Activated naive CD8-positive, alpha-beta T cell treated with anti-CD3 and anti-CD28 coated beads, Interleukin-2, amount 10 ng/mL, durations not matched to agents 7 days and 5 days (primary cell): ENCODE measurements at regions not wholly inside any gene's neighbourhood (a gene's known extent, or its start where the extent isn't known, plus 50 kb on each side); places are given as distances from the start of the nearest gene placed in this dataset.

ENCODE experiments used
- ATAC-seq: fragments of 150-1000 bp; cut with Tn5 transposase; one replicate; pipeline ENCODE4 v1.10.0; 2021; ENCODE audit warnings: low read depth, moderate library complexity
- POLR2A ChIA-PET: fragments of 350-600 bp; sonication (Branson Sonifier 250); formaldehyde crosslinking; loops from one replicate; lab custom pipeline; 2021; ENCODE audit warnings: antibody characterized with exemption; lab: Charles Lee
- DNase-seq: peaks from one replicate; pipeline ENCODE4 v3.0.0; 2021
- H3K27ac Mint-ChIP-seq: one replicate; pipeline ENCODE4 v1.8.0; 2022; ENCODE audit warnings: mild to moderate bottlenecking, mixed read lengths
- H3K27me3 Mint-ChIP-seq: one replicate; pipeline ENCODE4 v1.8.0; 2022; ENCODE audit warnings: mild to moderate bottlenecking, moderate library complexity, mixed read lengths
- H3K36me3 Mint-ChIP-seq: one replicate; pipeline ENCODE4 v1.8.0; 2021; ENCODE audit warnings: mild to moderate bottlenecking, mixed read lengths
- H3K4me1 Mint-ChIP-seq: one replicate; pipeline ENCODE4 v1.8.0; 2021; ENCODE audit warnings: mixed read lengths
- H3K4me3 Mint-ChIP-seq: one replicate; pipeline ENCODE4 v1.8.0; 2022; ENCODE audit warnings: mild to moderate bottlenecking, moderate library complexity, mixed read lengths
- H3K9me3 Mint-ChIP-seq: one replicate; pipeline ENCODE4 v1.8.0; 2021; ENCODE audit warnings: mixed read lengths

DNA sequence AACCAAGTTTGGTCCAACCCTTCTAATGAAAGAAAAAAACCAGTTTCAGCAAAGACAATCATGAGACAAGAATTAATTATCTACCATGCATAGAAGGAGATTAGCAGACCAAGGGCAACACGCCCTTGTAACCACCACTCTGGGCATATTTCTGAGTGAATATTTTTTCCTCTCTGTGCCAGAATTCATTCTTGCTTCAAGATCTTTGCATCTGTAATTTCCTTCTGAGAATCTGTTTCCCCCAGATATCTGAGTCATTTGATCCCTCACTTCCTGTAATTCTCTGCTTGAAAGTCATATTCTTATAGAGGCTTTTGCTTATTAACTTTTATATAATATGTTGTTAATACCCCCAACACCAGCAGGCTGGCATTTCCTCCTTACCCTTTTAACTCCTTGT, 243.7 kb downstream of the SLC16A7 start:
- Mint-ChIP-seq H3K27ac (no peak overlapping the region), H3K4me1 (no peaks in the 10 kb centered on the region), H3K36me3 (no peaks in the 10 kb centered on the region), H3K9me3 (no peaks in the 10 kb centered on the region), H3K27me3 (peaks cover 2% of the 10 kb centered on the region), H3K4me3 (no peak overlapping the region)
- POLR2A ChIA-PET: interaction anchor here (0.6 kb wide), 1 partner anchor 434 kb away, joined by 4 read pairs; no protein-coding TSS in a partner anchor
- ATAC-seq: no peak
- DNase-seq: no peak

GRCh38 chr12:59843260-59843843, 247.5 kb downstream of the SLC16A7 start:
- POLR2A ChIA-PET: no interaction called here
- H3K4me1 Mint-ChIP-seq: no peaks in the 10 kb centered on the region
- H3K9me3 Mint-ChIP-seq: no peaks in the 10 kb centered on the region
- no peak overlapping the region for H3K4me3 Mint-ChIP-seq
- H3K27me3 Mint-ChIP-seq: peaks cover 5% of the 10 kb centered on the region
- H3K27ac Mint-ChIP-seq: no peak overlapping the region
- DNase-seq (no peak), ATAC-seq (no peak)
- no peaks in the 10 kb centered on the region for H3K36me3 Mint-ChIP-seq

DNA sequence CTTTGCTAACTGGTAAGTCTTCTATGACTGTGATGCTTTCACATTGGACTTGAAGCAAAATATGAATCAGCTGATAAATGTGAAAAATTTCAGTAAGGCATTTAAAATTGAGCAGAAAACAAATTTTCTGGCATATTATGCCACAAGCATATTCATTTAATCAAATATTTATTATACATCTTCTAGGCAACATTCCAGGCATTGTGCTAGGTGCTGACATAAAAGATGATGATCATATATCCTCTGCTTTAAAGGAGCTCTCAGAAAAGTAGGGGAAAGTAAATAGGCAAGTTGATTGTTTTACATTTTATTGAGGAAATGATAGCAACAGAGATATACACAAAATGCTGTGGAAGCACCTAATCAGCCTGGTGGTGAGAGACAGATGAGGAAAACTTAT, 248.9 kb downstream of the SLC16A7 start:
- POLR2A ChIA-PET: no interaction called here
- H3K27me3 Mint-ChIP-seq: peaks cover 5% of the 10 kb centered on the region
- H3K4me1 Mint-ChIP-seq: no peaks in the 10 kb centered on the region
- H3K36me3 Mint-ChIP-seq: no peaks in the 10 kb centered on the region
- ATAC-seq (no peak), DNase-seq (no peak)
- no peak overlapping the region for H3K27ac Mint-ChIP-seq
- no peaks in the 10 kb centered on the region for H3K9me3 Mint-ChIP-seq
- H3K4me3 Mint-ChIP-seq: no peak overlapping the region

DNA sequence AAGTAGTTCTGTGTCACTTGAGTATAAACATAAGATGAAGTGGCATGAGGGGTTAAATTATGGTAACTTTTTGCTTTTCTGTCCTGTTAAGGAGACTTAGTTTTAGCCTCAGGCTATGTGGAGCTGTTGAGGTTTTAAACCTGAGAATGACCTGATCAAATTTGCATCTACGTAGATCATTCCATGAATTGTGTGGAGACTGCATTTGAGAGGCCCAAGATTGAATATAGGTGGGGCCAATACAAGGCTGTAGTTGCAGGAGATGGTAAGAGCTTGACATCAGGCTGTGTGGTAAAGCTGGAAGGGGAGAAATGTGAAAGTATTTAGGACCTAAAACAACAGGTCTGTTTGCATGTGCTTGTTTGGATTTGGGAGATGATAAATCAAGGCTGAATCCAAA, 249.5 kb downstream of the SLC16A7 start:
- POLR2A ChIA-PET: no interaction called here
- Mint-ChIP-seq H3K9me3 (no peaks in the 10 kb centered on the region), H3K36me3 (no peaks in the 10 kb centered on the region), H3K27ac (no peak overlapping the region), H3K4me3 (no peak overlapping the region), H3K27me3 (peaks cover 5% of the 10 kb centered on the region), H3K4me1 (no peaks in the 10 kb centered on the region)
- DNase-seq (no peak), ATAC-seq (no peak)

GRCh38 chr12:59847127-59847526, 251.3 kb downstream of the SLC16A7 start:
- H3K4me1 Mint-ChIP-seq: no peaks in the 10 kb centered on the region
- H3K36me3 Mint-ChIP-seq: no peaks in the 10 kb centered on the region
- no peak for ATAC-seq
- no peak overlapping the region for H3K27ac Mint-ChIP-seq
- H3K4me3 Mint-ChIP-seq: no peak overlapping the region
- peaks cover 5% of the 10 kb centered on the region for H3K27me3 Mint-ChIP-seq
- DNase-seq: no peak
- POLR2A ChIA-PET: no interaction called here
- H3K9me3 Mint-ChIP-seq: no peaks in the 10 kb centered on the region

GRCh38 chr12:59850268-59850667, 254.4 kb downstream of the SLC16A7 start:
- DNase-seq (no peak), ATAC-seq (no peak)
- H3K9me3 Mint-ChIP-seq: no peaks in the 10 kb centered on the region
- no peaks in the 10 kb centered on the region for H3K36me3 Mint-ChIP-seq
- no peaks in the 10 kb centered on the region for H3K4me1 Mint-ChIP-seq
- H3K4me3 Mint-ChIP-seq: no peak overlapping the region
- peaks cover 3% of the 10 kb centered on the region for H3K27me3 Mint-ChIP-seq
- H3K27ac Mint-ChIP-seq: no peak overlapping the region
- POLR2A ChIA-PET: no interaction called here

DNA sequence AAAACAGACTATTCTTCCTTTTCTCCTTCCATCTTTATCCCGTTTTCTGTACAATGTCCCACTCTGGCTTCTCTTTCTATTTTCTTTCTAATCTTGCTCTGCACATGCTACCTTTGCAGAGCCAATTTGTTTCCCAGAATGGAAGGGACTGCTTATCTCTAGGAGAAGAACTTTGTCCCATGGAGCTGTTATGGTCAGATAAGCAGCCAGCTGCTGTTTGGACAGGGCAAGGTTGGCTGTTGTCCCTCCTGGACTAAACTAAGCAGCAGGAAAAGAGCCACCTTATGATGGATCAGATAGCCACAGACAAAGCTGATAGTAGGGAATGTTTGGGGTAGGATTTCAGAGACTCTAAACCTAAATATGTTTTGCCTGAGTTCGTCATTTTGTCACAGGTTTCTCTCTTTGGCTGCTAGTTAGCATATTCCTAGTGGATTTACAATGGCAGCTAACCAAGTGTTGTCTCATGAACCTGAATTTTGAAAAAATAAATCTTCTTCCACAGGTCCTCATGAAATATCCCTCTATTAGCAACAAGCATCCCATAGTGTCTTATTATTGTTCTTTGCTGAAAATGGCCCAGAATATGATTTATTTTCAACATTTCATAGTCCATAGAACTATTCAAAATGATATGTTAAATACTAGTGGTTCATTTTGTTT, 262.8 kb downstream of the SLC16A7 start:
- POLR2A ChIA-PET: no interaction called here
- Mint-ChIP-seq H3K27me3 (no peaks in the 10 kb centered on the region), H3K4me3 (no peak overlapping the region), H3K27ac (no peak overlapping the region), H3K9me3 (no peaks in the 10 kb centered on the region), H3K4me1 (no peaks in the 10 kb centered on the region), H3K36me3 (no peaks in the 10 kb centered on the region)
- no peak for DNase-seq
- ATAC-seq: no peak

DNA sequence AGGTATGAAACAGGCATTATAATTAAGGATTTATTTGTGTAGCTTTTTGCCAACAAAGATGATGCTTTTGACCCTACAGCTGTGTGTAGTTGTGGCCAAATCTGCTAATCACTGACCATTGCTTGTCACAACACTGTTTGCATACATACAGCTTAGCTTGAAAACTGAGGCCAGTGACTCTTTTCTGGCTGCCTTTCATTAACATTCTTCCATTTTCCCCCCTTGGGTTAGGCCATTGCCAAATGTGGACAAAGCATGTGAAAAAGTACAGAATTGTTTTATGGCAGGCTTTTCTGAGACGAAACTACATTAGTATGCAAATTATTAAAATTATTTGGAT, 263.3 kb downstream of the SLC16A7 start:
- H3K27ac Mint-ChIP-seq: no peak overlapping the region
- no peak for ATAC-seq
- H3K4me1 Mint-ChIP-seq: no peaks in the 10 kb centered on the region
- no peak for DNase-seq
- no peaks in the 10 kb centered on the region for H3K27me3 Mint-ChIP-seq
- no peaks in the 10 kb centered on the region for H3K36me3 Mint-ChIP-seq
- no peak overlapping the region for H3K4me3 Mint-ChIP-seq
- H3K9me3 Mint-ChIP-seq: no peaks in the 10 kb centered on the region
- POLR2A ChIA-PET: no interaction called here

GRCh38 chr12:59861635-59862034, 265.8 kb downstream of the SLC16A7 start:
- Mint-ChIP-seq H3K4me1 (no peaks in the 10 kb centered on the region), H3K27me3 (no peaks in the 10 kb centered on the region), H3K36me3 (no peaks in the 10 kb centered on the region), H3K27ac (no peak overlapping the region), H3K9me3 (no peaks in the 10 kb centered on the region), H3K4me3 (no peak overlapping the region)
- POLR2A ChIA-PET: no interaction called here
- ATAC-seq: no peak
- DNase-seq: no peak

DNA sequence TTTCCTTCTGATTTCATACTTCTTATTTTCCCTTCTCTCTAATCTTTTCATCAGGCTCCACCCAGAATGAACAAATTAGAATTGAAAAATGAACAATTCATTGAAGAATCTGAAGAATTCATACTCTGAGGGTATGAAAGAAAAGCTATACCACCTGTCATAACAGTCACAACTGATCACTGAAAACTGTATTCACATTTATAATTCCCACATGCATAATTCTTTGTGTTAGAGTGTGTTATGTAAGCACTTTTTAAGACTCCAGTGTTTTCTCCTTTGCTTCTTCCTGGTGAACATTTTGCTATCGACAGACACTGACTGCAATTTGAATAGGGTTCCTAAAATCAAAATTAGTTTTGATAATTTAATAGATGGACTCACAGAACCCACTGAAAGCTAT, 271.2 kb downstream of the SLC16A7 start:
- H3K27ac Mint-ChIP-seq: no peak overlapping the region
- H3K9me3 Mint-ChIP-seq: no peaks in the 10 kb centered on the region
- POLR2A ChIA-PET: no interaction called here
- DNase-seq (no peak), ATAC-seq (no peak)
- H3K27me3 Mint-ChIP-seq: no peaks in the 10 kb centered on the region
- no peaks in the 10 kb centered on the region for H3K36me3 Mint-ChIP-seq
- H3K4me1 Mint-ChIP-seq: no peaks in the 10 kb centered on the region
- no peak overlapping the region for H3K4me3 Mint-ChIP-seq

- Mint-ChIP-seq H3K27ac (no peak overlapping the region), H3K36me3 (no peaks in the 10 kb centered on the region), H3K4me1 (no peaks in the 10 kb centered on the region), H3K9me3 (no peaks in the 10 kb centered on the region), H3K27me3 (no peaks in the 10 kb centered on the region), H3K4me3 (no peak overlapping the region)
- ATAC-seq (no peak), DNase-seq (no peak)
- POLR2A ChIA-PET: no interaction called here
Observed at GRCh38 chr12:59867689-59868088, 271.9 kb downstream of the SLC16A7 start.

DNA sequence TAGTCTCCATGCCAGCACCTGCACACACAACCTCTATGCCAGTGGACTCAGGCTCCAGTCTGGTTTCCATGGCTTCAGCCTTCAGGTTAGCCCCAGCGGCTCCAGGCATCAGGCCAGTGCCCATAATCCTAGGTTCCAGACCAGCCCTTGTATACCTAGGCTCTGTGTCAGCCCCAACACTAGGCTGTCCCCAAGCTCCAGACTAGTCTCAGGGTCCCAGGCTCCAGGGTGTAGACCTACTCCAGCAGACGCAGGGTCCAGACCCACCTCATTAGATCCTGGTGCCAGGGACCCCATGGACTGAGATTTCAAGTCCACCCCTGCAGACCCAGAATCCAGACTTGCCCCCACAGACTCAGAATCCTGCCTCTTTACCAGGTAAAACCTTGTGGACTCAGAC, 275.9 kb downstream of the SLC16A7 start:
- POLR2A ChIA-PET: no interaction called here
- H3K36me3 Mint-ChIP-seq: no peaks in the 10 kb centered on the region
- no peaks in the 10 kb centered on the region for H3K27me3 Mint-ChIP-seq
- no peak for ATAC-seq
- no peaks in the 10 kb centered on the region for H3K4me1 Mint-ChIP-seq
- no peaks in the 10 kb centered on the region for H3K9me3 Mint-ChIP-seq
- DNase-seq: no peak
- no peak overlapping the region for H3K4me3 Mint-ChIP-seq
- H3K27ac Mint-ChIP-seq: no peak overlapping the region

DNA sequence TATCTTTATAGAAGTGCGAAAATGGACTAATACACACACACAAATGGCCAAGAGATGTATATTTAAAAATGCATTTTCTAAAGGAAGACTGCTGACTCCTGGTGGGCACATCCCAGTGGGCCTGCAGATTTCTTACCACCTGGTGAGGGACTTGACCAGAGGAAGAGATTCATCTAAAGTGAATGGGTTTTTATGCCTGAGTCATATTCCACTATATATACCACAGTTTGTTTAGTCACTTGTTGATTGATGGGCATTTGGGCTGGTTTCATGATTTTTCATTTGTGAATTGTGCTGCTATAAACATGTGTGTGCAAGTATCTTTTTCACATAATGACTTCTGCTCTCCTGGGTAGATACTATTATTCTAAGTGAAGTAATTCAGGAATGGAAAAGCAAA, 277.3 kb downstream of the SLC16A7 start:
- ATAC-seq: no peak
- no peaks in the 10 kb centered on the region for H3K36me3 Mint-ChIP-seq
- POLR2A ChIA-PET: no interaction called here
- no peak overlapping the region for H3K27ac Mint-ChIP-seq
- no peaks in the 10 kb centered on the region for H3K9me3 Mint-ChIP-seq
- no peak for DNase-seq
- H3K4me1 Mint-ChIP-seq: no peaks in the 10 kb centered on the region
- no peak overlapping the region for H3K4me3 Mint-ChIP-seq
- H3K27me3 Mint-ChIP-seq: no peaks in the 10 kb centered on the region

DNA sequence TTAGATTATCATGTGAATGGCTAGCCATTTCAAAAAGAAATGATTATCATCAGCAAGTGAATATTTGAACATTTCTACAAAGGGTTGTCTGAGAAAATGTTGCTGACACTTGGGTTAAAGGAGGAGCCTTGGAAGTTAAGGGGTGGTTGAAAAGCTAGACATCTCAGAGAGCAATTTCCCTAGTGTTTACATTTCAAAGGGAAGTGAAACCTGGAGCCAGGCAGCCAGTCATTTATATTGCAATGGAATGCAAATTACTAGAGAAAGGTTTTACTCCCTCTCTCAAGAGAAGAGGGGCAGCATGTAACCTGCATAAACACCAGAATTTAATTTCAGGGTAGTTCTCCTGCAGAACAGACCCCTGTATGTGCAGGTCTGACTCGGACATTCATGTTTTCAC, 279.0 kb downstream of the SLC16A7 start:
- no peak for ATAC-seq
- Mint-ChIP-seq H3K27me3 (no peaks in the 10 kb centered on the region), H3K4me1 (no peaks in the 10 kb centered on the region), H3K4me3 (no peak overlapping the region), H3K27ac (no peak overlapping the region), H3K36me3 (no peaks in the 10 kb centered on the region), H3K9me3 (no peaks in the 10 kb centered on the region)
- DNase-seq: no peak
- POLR2A ChIA-PET: no interaction called here
